ENCODE measurements at regions not wholly inside any gene's neighbourhood (a gene's known extent, or its start where the extent isn't known, plus 50 kb on each side); places are given as distances from the start of the nearest gene placed in this dataset.

DNA sequence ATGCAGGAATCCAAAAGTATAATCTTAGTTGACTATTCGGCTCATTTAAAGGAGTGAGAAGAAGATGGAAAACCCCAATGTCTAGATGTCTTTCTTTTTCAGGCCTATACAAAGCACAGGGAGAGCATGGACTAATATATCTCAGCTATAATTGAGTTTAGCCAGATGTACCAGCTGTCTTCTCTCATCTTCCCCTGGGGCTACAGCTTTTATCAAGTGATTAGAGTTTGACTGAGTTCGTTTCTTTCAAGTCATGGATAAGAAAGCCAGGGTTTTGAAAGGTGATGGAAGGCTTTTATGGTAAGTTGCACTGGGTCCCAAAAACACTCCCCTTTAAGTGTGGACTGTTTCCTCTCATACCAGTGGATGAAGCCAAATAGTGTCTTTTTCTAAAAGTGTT is 1172.8 kb upstream of the TENM4 start:
- H3K4ac ChIP-seq (replicated peaks; ENCODE audit: insufficient read length, low read depth, low read length): no peak overlapping the region
- no peaks in the 10 kb centered on the region for H3K36me3 ChIP-seq (ENCODE audit: control insufficient read depth in 2 of 4, insufficient read depth in 4 of 4, low read length in 3 of 4)
- 78% methylated on average over 2 of the region's 2 CpGs; no CpG with 5 or more reads in 1 of the 2 experiments for WGBS, 2 experiments (ENCODE audit: extremely low coverage in 1 of 2, insufficient coverage in 1 of 2, insufficient read length in 1 of 2, insufficient replicate concordance in 2 of 2, low coverage in 1 of 2, low lambda C conversion rate in 2 of 2, missing lambda C conversion rate in 1 of 2)
- no peaks in the 10 kb centered on the region for H4K20me1 ChIP-seq (replicated peaks in 1 of 2; ENCODE audit: control insufficient read depth in 1 of 2, insufficient read depth in 2 of 2, low read length in 2 of 2)
- H4K5ac ChIP-seq (ENCODE audit: insufficient read length, low read depth, low read length): no peak overlapping the region
- FAIRE-seq (no peak), DNase-seq (ENCODE audit: low read depth in 1 of 2, low spot score in 2 of 2) (no peak)
- no peaks in the 10 kb centered on the region for H3K4me1 ChIP-seq (replicated peaks in 1 of 4; ENCODE audit: control insufficient read depth in 3 of 4, insufficient read depth in 4 of 4, low read length in 3 of 4)
- no peak overlapping the region for H2BK12ac ChIP-seq (ENCODE audit: low read depth, low read length)
- 0 out of 4 replicates have a peak, but pooled peaks cover 0 to 2% of the 10 kb centered on the region in 2 experiments for H3K9me3 ChIP-seq (ENCODE audit: insufficient read depth in 2 of 2, low read depth in 1 of 2, low read length in 1 of 2)
- H3K4me3 ChIP-seq (ENCODE audit: extremely low read depth in 1 of 4, insufficient read depth in 2 of 4, low read depth in 3 of 4, low read length in 4 of 4): no peak overlapping the region
- H2BK20ac ChIP-seq (ENCODE audit: low read length): no peak overlapping the region
- no peaks in the 10 kb centered on the region for H3K27me3 ChIP-seq (replicated peaks in 1 of 4; ENCODE audit: control insufficient read depth in 3 of 4, extremely low read depth in 1 of 4, insufficient read depth in 3 of 4, low read length in 3 of 4)
- H3K4me2 ChIP-seq (ENCODE audit: insufficient read depth in 1 of 2, low read depth in 2 of 2, low read length in 2 of 2): no peak overlapping the region
- POLR2A ChIA-PET (ENCODE audit: partially characterized antibody): no interaction called here
- H2AK5ac ChIP-seq (ENCODE audit: low read depth, low read length): no peak overlapping the region
- no peak overlapping the region for H4K8ac ChIP-seq (ENCODE audit: extremely low read depth, insufficient read depth, low read length)
- H2BK15ac ChIP-seq (ENCODE audit: low read length): no peak overlapping the region
- no peak overlapping the region for H3K23ac ChIP-seq (ENCODE audit: insufficient read length)
- H3K14ac ChIP-seq (ENCODE audit: insufficient read length): no peak overlapping the region
- CTCF ChIA-PET (ENCODE audit: partially characterized antibody): interaction anchor here (0.6 kb wide), 1 partner anchor 1010 kb away, joined by 3 read pairs; no protein-coding TSS in a partner anchor
- H2BK5ac ChIP-seq (ENCODE audit: low read depth, low read length): no peak overlapping the region
- H2BK120ac ChIP-seq (replicated peaks; ENCODE audit: low read depth, low read length): no peak overlapping the region
- no peak overlapping the region for H4K91ac ChIP-seq (replicated peaks; ENCODE audit: insufficient read length, low read length)
- H3K23me2 ChIP-seq (ENCODE audit: low read depth, low read length): no peaks in the 10 kb centered on the region
- H3K79me1 ChIP-seq (ENCODE audit: low read depth, low read length): no peaks in the 10 kb centered on the region
- H3K27ac ChIP-seq (ENCODE audit: low read depth, low read length): no peak overlapping the region
- TF ChIP-seq, protein P1, sequence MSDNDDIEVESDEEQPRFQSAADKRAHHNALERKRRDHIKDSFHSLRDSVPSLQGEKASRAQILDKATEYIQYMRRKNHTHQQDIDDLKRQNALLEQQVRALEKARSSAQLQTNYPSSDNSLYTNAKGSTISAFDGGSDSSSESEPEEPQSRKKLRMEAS (IDR thresholded peaks at IDR 0.05): no peak
- no peak for TF ChIP-seq RNF2 (IDR thresholded peaks at IDR 0.05; ENCODE audit: borderline replicate concordance, low read depth, low read length, missing control alignments, poor library complexity, severe bottlenecking)
- TF ChIP-seq CBX5 (IDR thresholded peaks at IDR 0.05; ENCODE audit: low read depth, low read length): no peak
- TF ChIP-seq JUN (IDR thresholded peaks at IDR 0.05; ENCODE audit: low read depth, low read length): no peak
- no peak for TF ChIP-seq HDAC6 (IDR thresholded peaks at IDR 0.05; ENCODE audit: low read depth, low read length)
- TF ChIP-seq ZNF274 (IDR thresholded peaks at IDR 0.05; ENCODE audit: borderline replicate concordance, extremely low read depth, low read length): no peak
- no peak for TF ChIP-seq TAF1 (IDR thresholded peaks at IDR 0.05; ENCODE audit: low read depth, low read length)
- no peaks in the 10 kb centered on the region for H3K79me2 ChIP-seq (ENCODE audit: control insufficient read depth in 1 of 2, insufficient read depth in 2 of 2, low read length in 2 of 2)
- H3K18ac ChIP-seq (ENCODE audit: extremely low read depth, low read length): no peak overlapping the region
- no peak overlapping the region for H2AFZ ChIP-seq (ENCODE audit: low read length)
- no peak overlapping the region for H3K56ac ChIP-seq (replicated peaks; ENCODE audit: insufficient read length, low read depth, low read length)
- H3K9ac ChIP-seq (replicated peaks in 1 of 4; ENCODE audit: extremely low read depth in 1 of 4, low read depth in 3 of 4, low read length in 3 of 4): no peak overlapping the region

All from H1 (cell line).